ENCODE measurements at regions not wholly inside any gene's neighbourhood (a gene's known extent, or its start where the extent isn't known, plus 50 kb on each side); places are given as distances from the start of the nearest gene placed in this dataset.

DNA sequence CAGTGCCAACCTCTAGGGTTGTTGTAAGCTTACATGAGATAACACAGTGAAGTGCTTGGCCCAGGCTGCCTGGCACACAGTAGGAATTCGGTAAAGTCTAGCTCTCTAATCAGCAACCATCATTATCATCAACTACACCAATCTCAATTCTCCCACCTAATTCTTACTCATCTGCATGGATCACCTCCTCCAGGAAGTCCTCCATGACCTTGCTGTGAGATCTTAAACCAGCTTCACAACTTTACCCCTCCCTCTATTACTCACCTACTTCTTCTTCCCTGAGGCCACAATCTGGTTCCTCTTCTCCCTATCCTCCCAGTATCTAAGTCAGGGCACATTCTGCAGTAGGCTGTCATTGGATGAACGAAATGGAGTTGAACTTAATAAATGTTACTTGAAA, 67.3 kb downstream of the GSC start:
- TF ChIP-seq, protein P1, sequence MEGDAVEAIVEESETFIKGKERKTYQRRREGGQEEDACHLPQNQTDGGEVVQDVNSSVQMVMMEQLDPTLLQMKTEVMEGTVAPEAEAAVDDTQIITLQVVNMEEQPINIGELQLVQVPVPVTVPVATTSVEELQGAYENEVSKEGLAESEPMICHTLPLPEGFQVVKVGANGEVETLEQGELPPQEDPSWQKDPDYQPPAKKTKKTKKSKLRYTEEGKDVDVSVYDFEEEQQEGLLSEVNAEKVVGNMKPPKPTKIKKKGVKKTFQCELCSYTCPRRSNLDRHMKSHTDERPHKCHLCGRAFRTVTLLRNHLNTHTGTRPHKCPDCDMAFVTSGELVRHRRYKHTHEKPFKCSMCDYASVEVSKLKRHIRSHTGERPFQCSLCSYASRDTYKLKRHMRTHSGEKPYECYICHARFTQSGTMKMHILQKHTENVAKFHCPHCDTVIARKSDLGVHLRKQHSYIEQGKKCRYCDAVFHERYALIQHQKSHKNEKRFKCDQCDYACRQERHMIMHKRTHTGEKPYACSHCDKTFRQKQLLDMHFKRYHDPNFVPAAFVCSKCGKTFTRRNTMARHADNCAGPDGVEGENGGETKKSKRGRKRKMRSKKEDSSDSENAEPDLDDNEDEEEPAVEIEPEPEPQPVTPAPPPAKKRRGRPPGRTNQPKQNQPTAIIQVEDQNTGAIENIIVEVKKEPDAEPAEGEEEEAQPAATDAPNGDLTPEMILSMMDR (IDR thresholded peaks at IDR 0.05): no peak
- TF ChIP-seq POLR2A (IDR thresholded peaks at IDR 0.05): no peak
